T-helper 1 cell (primary cell): ENCODE measurements at regions not wholly inside any gene's neighbourhood (a gene's known extent, or its start where the extent isn't known, plus 50 kb on each side); places are given as distances from the start of the nearest gene placed in this dataset.

Experiments used
- DNase-seq, 5 donors: peaks; one replicate each; pipeline ENCODE4 v3.0.0-alpha.2; 2012 to 2020

GRCh38 chr10:28812384-28813372 lies 135.4 kb downstream of the BAMBI start:
- no peak for DNase-seq

- no peak for DNase-seq
These were observed 138.4 kb downstream of the BAMBI start for GRCh38 chr10:28815681-28816080.

GRCh38 chr10:28822719-28823464 lies 145.6 kb downstream of the BAMBI start:
- no peak for DNase-seq

- no peak for DNase-seq
These were observed 146.3 kb downstream of the BAMBI start for GRCh38 chr10:28823501-28824075.

GRCh38 chr10:28833313-28833712 lies 156.0 kb downstream of the BAMBI start:
- DNase-seq, result no peak

GRCh38 chr10:28836435-28836743 lies 159.1 kb downstream of the BAMBI start:
- no peak for DNase-seq

GRCh38 chr10:28837613-28838390 lies 160.5 kb downstream of the BAMBI start:
- no peak for DNase-seq

GRCh38 chr10:28838908-28839307 lies 161.6 kb downstream of the BAMBI start:
- no peak for DNase-seq

GRCh38 chr10:28839600-28840007 lies 162.3 kb downstream of the BAMBI start:
- DNase-seq, result no peak

GRCh38 chr10:28840202-28840601 lies 162.9 kb downstream of the BAMBI start:
- DNase-seq, result no peak

GRCh38 chr10:28840971-28841370 lies 163.7 kb downstream of the BAMBI start:
- no peak for DNase-seq

GRCh38 chr10:28841625-28842024 lies 164.3 kb downstream of the BAMBI start:
- DNase-seq, result no peak

- DNase-seq, result no peak
These were observed 165.0 kb downstream of the BAMBI start for GRCh38 chr10:28842321-28842720.

GRCh38 chr10:28845009-28845682 lies 167.8 kb downstream of the BAMBI start:
- DNase-seq, result no peak

- no peak for DNase-seq
These were observed 172.0 kb downstream of the BAMBI start for GRCh38 chr10:28849309-28849708.

- no peak for DNase-seq
These were observed 172.5 kb downstream of the BAMBI start for GRCh38 chr10:28849821-28850220.

- DNase-seq, result no peak
These were observed 173.5 kb downstream of the BAMBI start for GRCh38 chr10:28850784-28851183.

- DNase-seq, result no peak
These were observed 175.9 kb downstream of the BAMBI start for GRCh38 chr10:28853195-28853594.

GRCh38 chr10:28857164-28857563 lies 179.8 kb downstream of the BAMBI start:
- DNase-seq, result no peak

- no peak for DNase-seq
These were observed 181.3 kb downstream of the BAMBI start for GRCh38 chr10:28858646-28859045.

GRCh38 chr10:28859791-28860190 lies 182.5 kb downstream of the BAMBI start:
- DNase-seq, result no peak

- no peak for DNase-seq
These were observed 184.9 kb downstream of the BAMBI start for GRCh38 chr10:28862219-28862618.
